ENCODE measurements at regions not wholly inside any gene's neighbourhood (a gene's known extent, or its start where the extent isn't known, plus 50 kb on each side); places are given as distances from the start of the nearest gene placed in this dataset.

DNA sequence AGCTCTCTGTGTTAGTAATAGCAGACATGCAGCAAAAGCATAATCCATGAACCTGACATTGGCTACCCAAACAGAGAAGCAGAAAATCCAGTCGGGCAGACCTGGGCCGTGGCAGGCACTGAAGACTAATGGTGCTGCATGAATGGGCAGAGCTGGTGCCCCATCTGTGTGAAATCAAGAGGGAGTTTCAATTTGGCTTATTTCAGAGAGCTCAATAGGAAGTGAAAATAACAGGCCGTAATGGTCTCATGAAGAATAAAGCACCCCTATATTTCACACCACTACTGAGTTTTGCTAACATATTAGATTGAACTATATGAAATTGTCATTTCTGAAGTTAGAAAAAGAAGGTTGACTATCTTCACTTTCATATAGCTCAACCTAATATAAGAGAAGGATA is 149.7 kb downstream of the ENC1 start (continued):
- no peak for TF ChIP-seq PHF8 (conservative IDR thresholded peaks at IDR 0.05; ENCODE audit: low read depth, low read length)
- no peak for TF ChIP-seq CTBP2 (IDR thresholded peaks at IDR 0.05; ENCODE audit: borderline replicate concordance, insufficient read depth, insufficient read length, low read length)
- TF ChIP-seq CEBPB (IDR thresholded peaks at IDR 0.05; ENCODE audit: low read depth, low read length) = no peak
- no peak for TF ChIP-seq SAP30 (IDR thresholded peaks at IDR 0.05; ENCODE audit: insufficient read depth, insufficient replicate concordance, low read length)
- no peak for TF ChIP-seq BRCA1 (IDR thresholded peaks at IDR 0.05; ENCODE audit: low read depth, low read length)
- TF ChIP-seq, protein P1, sequence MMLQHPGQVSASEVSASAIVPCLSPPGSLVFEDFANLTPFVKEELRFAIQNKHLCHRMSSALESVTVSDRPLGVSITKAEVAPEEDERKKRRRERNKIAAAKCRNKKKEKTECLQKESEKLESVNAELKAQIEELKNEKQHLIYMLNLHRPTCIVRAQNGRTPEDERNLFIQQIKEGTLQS (IDR thresholded peaks at IDR 0.05; ENCODE audit: insufficient read depth, low read depth, low read length) = no peak
- TF ChIP-seq NRF1 (IDR thresholded peaks at IDR 0.05; ENCODE audit: low read depth, low read length) = no peak
- TF ChIP-seq TAF1 (IDR thresholded peaks at IDR 0.05; ENCODE audit: low read depth, low read length) = no peak
